HG03175 (cell line): ENCODE measurements at regions not wholly inside any gene's neighbourhood (a gene's known extent, or its start where the extent isn't known, plus 50 kb on each side); places are given as distances from the start of the nearest gene placed in this dataset.

Experiments
- ATAC-seq: cut with Tn5 transposase; IDR thresholded peaks from one replicate; pipeline ENCODE4 v1.9.1; 2021; ENCODE audit warnings: mild to moderate bottlenecking, moderate library complexity; ENCODE audit not compliant: unreplicated experiment

- no peak for ATAC-seq
Observed at GRCh38 chr4:23741681-23742191, 148.1 kb downstream of the PPARGC1A start.

GRCh38 chr4:23737571-23737970, 152.3 kb downstream of the PPARGC1A start:
- no peak for ATAC-seq

GRCh38 chr4:23736466-23736865, 153.4 kb downstream of the PPARGC1A start:
- no peak for ATAC-seq

GRCh38 chr4:23734000-23734399, 155.8 kb downstream of the PPARGC1A start:
- no peak for ATAC-seq

GRCh38 chr4:23733476-23733875, 156.4 kb downstream of the PPARGC1A start:
- no peak for ATAC-seq

- ATAC-seq: no peak
Observed at GRCh38 chr4:23730998-23731397, 158.8 kb downstream of the PPARGC1A start.

- no peak for ATAC-seq
Observed at GRCh38 chr4:23728971-23729370, 160.9 kb downstream of the PPARGC1A start.

- no peak for ATAC-seq
Observed at GRCh38 chr4:23728393-23728792, 161.5 kb downstream of the PPARGC1A start.

- ATAC-seq: no peak
Observed at GRCh38 chr4:23720556-23720955, 169.3 kb downstream of the PPARGC1A start.

GRCh38 chr4:23718435-23718834, 171.4 kb downstream of the PPARGC1A start:
- ATAC-seq: no peak

GRCh38 chr4:23717528-23718248, 172.2 kb downstream of the PPARGC1A start:
- ATAC-seq: no peak

- no peak for ATAC-seq
Observed at GRCh38 chr4:23710298-23710697, 179.5 kb downstream of the PPARGC1A start.

- no peak for ATAC-seq
Observed at GRCh38 chr4:23707652-23708026, 182.2 kb downstream of the PPARGC1A start.

- ATAC-seq: no peak
Observed at GRCh38 chr4:23706972-23707651, 182.7 kb downstream of the PPARGC1A start.

- no peak for ATAC-seq
Observed at GRCh38 chr4:23700197-23700596, 189.7 kb downstream of the PPARGC1A start.

GRCh38 chr4:23697722-23698121, 192.1 kb downstream of the PPARGC1A start:
- no peak for ATAC-seq

- no peak for ATAC-seq
Observed at GRCh38 chr4:23697001-23697528, 192.8 kb downstream of the PPARGC1A start.

- ATAC-seq: no peak
Observed at GRCh38 chr4:23686169-23686897, 203.5 kb downstream of the PPARGC1A start.

- ATAC-seq: no peak
Observed at GRCh38 chr4:23685471-23685870, 204.4 kb downstream of the PPARGC1A start.

- no peak for ATAC-seq
Observed at GRCh38 chr4:23680671-23681518, 209.0 kb downstream of the PPARGC1A start.
